ENCODE measurements at regions not wholly inside any gene's neighbourhood (a gene's known extent, or its start where the extent isn't known, plus 50 kb on each side); places are given as distances from the start of the nearest gene placed in this dataset.

DNA sequence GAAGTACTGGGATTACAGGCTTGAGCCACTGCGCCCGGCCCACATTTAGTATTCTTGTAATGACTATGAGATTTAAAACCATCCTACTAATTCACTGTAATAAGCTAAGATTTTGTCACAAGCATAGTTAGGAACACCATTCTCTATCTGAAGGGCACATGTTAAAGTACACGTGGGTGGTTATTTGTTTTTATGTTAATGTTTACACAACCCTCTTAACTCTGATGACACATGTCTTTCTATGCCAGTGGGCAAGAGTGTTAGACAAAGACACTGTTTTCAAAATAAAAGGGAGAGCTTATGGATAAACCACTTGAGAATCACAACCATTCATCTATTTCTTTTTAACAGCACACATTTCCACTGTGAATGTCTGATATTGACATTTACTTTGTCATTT is 537.6 kb upstream of the IL12A start (continued):
- TF ChIP-seq, protein P1, sequence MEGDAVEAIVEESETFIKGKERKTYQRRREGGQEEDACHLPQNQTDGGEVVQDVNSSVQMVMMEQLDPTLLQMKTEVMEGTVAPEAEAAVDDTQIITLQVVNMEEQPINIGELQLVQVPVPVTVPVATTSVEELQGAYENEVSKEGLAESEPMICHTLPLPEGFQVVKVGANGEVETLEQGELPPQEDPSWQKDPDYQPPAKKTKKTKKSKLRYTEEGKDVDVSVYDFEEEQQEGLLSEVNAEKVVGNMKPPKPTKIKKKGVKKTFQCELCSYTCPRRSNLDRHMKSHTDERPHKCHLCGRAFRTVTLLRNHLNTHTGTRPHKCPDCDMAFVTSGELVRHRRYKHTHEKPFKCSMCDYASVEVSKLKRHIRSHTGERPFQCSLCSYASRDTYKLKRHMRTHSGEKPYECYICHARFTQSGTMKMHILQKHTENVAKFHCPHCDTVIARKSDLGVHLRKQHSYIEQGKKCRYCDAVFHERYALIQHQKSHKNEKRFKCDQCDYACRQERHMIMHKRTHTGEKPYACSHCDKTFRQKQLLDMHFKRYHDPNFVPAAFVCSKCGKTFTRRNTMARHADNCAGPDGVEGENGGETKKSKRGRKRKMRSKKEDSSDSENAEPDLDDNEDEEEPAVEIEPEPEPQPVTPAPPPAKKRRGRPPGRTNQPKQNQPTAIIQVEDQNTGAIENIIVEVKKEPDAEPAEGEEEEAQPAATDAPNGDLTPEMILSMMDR (IDR thresholded peaks at IDR 0.05) = no peak
- TF ChIP-seq SMC3 (IDR thresholded peaks at IDR 0.05; ENCODE audit: low read depth, low read length) (no peak), POLR2AphosphoS5 (IDR thresholded peaks at IDR 0.05; ENCODE audit: low read depth, low read length) (no peak), NRF1 (IDR thresholded peaks at IDR 0.05; ENCODE audit: low read depth, low read length) (no peak), CHD2 (IDR thresholded peaks at IDR 0.05; ENCODE audit: low read length, partially characterized antibody) (no peak), MEF2A (IDR thresholded peaks at IDR 0.05; ENCODE audit: borderline replicate concordance, low read depth) (no peak), MXI1 (IDR thresholded peaks at IDR 0.05; ENCODE audit: low read depth, low read length) (no peak)

DNA sequence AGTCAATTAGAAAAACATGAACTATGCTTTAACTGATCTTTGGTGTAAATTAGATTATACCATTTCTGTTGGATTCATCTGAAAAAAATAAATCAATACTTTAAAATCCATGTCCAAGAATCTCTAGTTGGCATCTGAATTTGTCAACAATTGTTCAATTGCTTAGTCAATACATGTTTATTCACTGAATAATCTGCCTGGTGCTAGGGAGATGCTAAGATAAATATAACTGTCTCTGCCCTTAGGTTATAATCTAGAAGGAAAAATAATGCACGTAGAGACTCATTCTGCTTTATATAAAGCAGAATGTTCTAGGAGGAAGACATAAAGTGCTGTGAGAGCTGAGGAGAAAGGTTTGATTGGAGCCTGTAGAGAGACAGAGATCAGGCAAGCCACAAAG is 537.2 kb upstream of the IL12A start:
- Histone ChIP-seq H3K79me2 (ENCODE audit: insufficient read depth) (no peaks in the 10 kb centered on the region), H3K27ac (ENCODE audit: low read depth in 2 of 2, low read length in 1 of 2) (no peak overlapping the region), H3K9me2 (no peaks in the 10 kb centered on the region), H2AFZ (ENCODE audit: low read depth) (no peak overlapping the region), H3K4me1 (ENCODE audit: control insufficient read depth in 1 of 2, insufficient read depth in 2 of 2, low read depth in 1 of 2, low read length in 1 of 2) (peaks cover 0 to 7% of the 10 kb centered on the region in 2 experiments; a peak in 1 of 4 replicates), H3K9ac (no peak overlapping the region), H3K9me3 (no peaks in the 10 kb centered on the region), H3K4me2 (no peak overlapping the region), H3K36me3 (replicated peaks in 1 of 2; ENCODE audit: control insufficient read depth in 1 of 2, insufficient read depth in 2 of 2, low read length in 1 of 2) (no peaks in the 10 kb centered on the region), H4K20me1 (ENCODE audit: insufficient read depth) (no peaks in the 10 kb centered on the region), H3F3A (replicated peaks; ENCODE audit: insufficient read depth) (no peaks in the 10 kb centered on the region), H3K27me3 (ENCODE audit: insufficient read depth) (no peaks in the 10 kb centered on the region), H3K4me3 (ENCODE audit: low read depth in 2 of 2, low read length in 1 of 2) (no peak overlapping the region)
- WGBS (ENCODE audit: low lambda C conversion rate) = 29% methylated on average over 1 of the region's 1 CpG
- ChIA-PET POLR2A (no interaction called here), CTCF (no interaction called here)
- TF ChIP-seq, protein P2, sequence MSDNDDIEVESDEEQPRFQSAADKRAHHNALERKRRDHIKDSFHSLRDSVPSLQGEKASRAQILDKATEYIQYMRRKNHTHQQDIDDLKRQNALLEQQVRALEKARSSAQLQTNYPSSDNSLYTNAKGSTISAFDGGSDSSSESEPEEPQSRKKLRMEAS (IDR thresholded peaks at IDR 0.05; ENCODE audit: low read depth) = no peak
- TF ChIP-seq TCF12 (IDR thresholded peaks at IDR 0.05) = no peak
- no peak for TF ChIP-seq TEAD4 (IDR thresholded peaks at IDR 0.05; ENCODE audit: borderline replicate concordance, insufficient read depth)
- TF ChIP-seq RAD21 (IDR thresholded peaks at IDR 0.05; ENCODE audit: low read length) = no peak
- no peak for TF ChIP-seq EZH2phosphoT487 (IDR thresholded peaks at IDR 0.05; ENCODE audit: borderline replicate concordance, low read depth)
- no peak for TF ChIP-seq MEF2A (IDR thresholded peaks at IDR 0.05; ENCODE audit: borderline replicate concordance, low read depth)
- TF ChIP-seq, protein P3, sequence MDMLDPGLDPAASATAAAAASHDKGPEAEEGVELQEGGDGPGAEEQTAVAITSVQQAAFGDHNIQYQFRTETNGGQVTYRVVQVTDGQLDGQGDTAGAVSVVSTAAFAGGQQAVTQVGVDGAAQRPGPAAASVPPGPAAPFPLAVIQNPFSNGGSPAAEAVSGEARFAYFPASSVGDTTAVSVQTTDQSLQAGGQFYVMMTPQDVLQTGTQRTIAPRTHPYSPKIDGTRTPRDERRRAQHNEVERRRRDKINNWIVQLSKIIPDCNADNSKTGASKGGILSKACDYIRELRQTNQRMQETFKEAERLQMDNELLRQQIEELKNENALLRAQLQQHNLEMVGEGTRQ (IDR thresholded peaks at IDR 0.05; ENCODE audit: borderline replicate concordance, low read depth, low read length) = no peak
- no peak for TF ChIP-seq FOXM1 (IDR thresholded peaks at IDR 0.05; ENCODE audit: low read depth)
- TF ChIP-seq SIN3A (IDR thresholded peaks at IDR 0.05; ENCODE audit: borderline replicate concordance, low read depth, low read length) = no peak
- TF ChIP-seq RFX5 (IDR thresholded peaks at IDR 0.05; ENCODE audit: low read length) = no peak
- TF ChIP-seq, protein P4, sequence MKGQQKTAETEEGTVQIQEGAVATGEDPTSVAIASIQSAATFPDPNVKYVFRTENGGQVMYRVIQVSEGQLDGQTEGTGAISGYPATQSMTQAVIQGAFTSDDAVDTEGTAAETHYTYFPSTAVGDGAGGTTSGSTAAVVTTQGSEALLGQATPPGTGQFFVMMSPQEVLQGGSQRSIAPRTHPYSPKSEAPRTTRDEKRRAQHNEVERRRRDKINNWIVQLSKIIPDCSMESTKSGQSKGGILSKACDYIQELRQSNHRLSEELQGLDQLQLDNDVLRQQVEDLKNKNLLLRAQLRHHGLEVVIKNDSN (IDR thresholded peaks at IDR 0.05; ENCODE audit: borderline replicate concordance, low read depth) = no peak
- TF ChIP-seq, protein P1 (IDR thresholded peaks at IDR 0.05) = no peak
- no peak for TF ChIP-seq RXRA (IDR thresholded peaks at IDR 0.05; ENCODE audit: borderline replicate concordance, low read depth)
- no peak for DNase-seq
